IMR-90 (cell line): ENCODE measurements at regions not wholly inside any gene's neighbourhood (a gene's known extent, or its start where the extent isn't known, plus 50 kb on each side); places are given as distances from the start of the nearest gene placed in this dataset.

ENCODE experiments used
- ATAC-seq: fragments of 200-7000 bp; cut with Tn5 transposase; 2 replicates; pipeline ENCODE4 v1.9.1; 2020; ENCODE audit warnings: low read depth, mild to moderate bottlenecking, moderate library complexity
- BruUV-seq: library from RNA; stranded (reverse); fragments of 400-500 nt; replicated peaks from 2 replicates; lab custom pipeline; 2021; lab: Mats Ljungman, UMichigan
- CTCF ChIA-PET: fragments of 300-600 bp; formaldehyde crosslinking; extraction: SDS; loops from one replicate; lab custom pipeline; 2021; ENCODE audit warnings: antibody characterized with exemption; lab: Yijun Ruan, JAX
- POLR2A ChIA-PET: fragments of 300-600 bp; sonication (Branson Sonifier 250); formaldehyde crosslinking; loops from one replicate; lab custom pipeline; 2022; ENCODE audit warnings: antibody characterized with exemption; ENCODE audit not compliant: unreplicated experiment; lab: Charles Lee
- DNase-seq: peaks from one replicate; pipeline ENCODE4 v3.0.0; 2013
- H2AFZ ChIP-seq: replicated peaks from 2 replicates; pipeline ENCODE3; 2013; ENCODE audit warnings: low read length, mild to moderate bottlenecking; ENCODE audit not compliant: poor library complexity
- H2AK5ac ChIP-seq: 2 replicates; pipeline ENCODE4 v1.6.1; 2013; ENCODE audit warnings: low read depth, low read length, inconsistent platforms
- H2AK9ac ChIP-seq: replicated peaks from 2 replicates; pipeline ENCODE3; 2013; ENCODE audit warnings: mild to moderate bottlenecking, low read depth, low read length, moderate library complexity; ENCODE audit not compliant: poor library complexity
- H2BK120ac ChIP-seq: 2 replicates; pipeline ENCODE4 v1.6.1; 2013; ENCODE audit warnings: low read depth, low read length, inconsistent platforms
- H2BK15ac ChIP-seq: 3 replicates; pipeline ENCODE4 v1.6.1; 2013; ENCODE audit warnings: low read depth, low read length, inconsistent platforms
- H2BK20ac ChIP-seq: 2 replicates; pipeline ENCODE4 v1.6.1; 2013; ENCODE audit warnings: low read depth, mild to moderate bottlenecking, inconsistent platforms, low read length, moderate library complexity
- H2BK5ac ChIP-seq: 2 replicates; pipeline ENCODE4 v1.6.1; 2013; ENCODE audit warnings: mild to moderate bottlenecking, low read depth, low read length, inconsistent platforms; ENCODE audit not compliant: poor library complexity, severe bottlenecking
- H3K14ac ChIP-seq: replicated peaks from 2 replicates; pipeline ENCODE4 v1.6.1; 2013; ENCODE audit warnings: low read depth, low read length, inconsistent platforms
- H3K18ac ChIP-seq: 2 replicates; pipeline ENCODE4 v1.6.1; 2013; ENCODE audit warnings: low read depth, low read length, control low read depth
- H3K23ac ChIP-seq: 2 replicates; pipeline ENCODE4 v1.6.1; 2013; ENCODE audit warnings: low read depth, low read length, inconsistent platforms
- H3K27ac ChIP-seq: 2 replicates; pipeline ENCODE4 v1.5.1; 2013; ENCODE audit warnings: mild to moderate bottlenecking, control low read depth, low read length; ENCODE audit not compliant: insufficient read depth
- H3K27me3 ChIP-seq: 2 replicates; pipeline ENCODE4 v1.6.1; 2013; ENCODE audit warnings: low read length; ENCODE audit not compliant: control insufficient read depth, insufficient read depth
- H3K36me3 ChIP-seq: 2 replicates; pipeline ENCODE4 v1.6.1; 2013; ENCODE audit warnings: low read length, mixed read lengths; ENCODE audit not compliant: control insufficient read depth, insufficient read depth
- H3K4ac ChIP-seq: 2 replicates; pipeline ENCODE4 v1.6.1; 2013; ENCODE audit warnings: low read depth, low read length, inconsistent platforms
- H3K4me1 ChIP-seq: 2 replicates; pipeline ENCODE4 v1.6.1; 2013; ENCODE audit warnings: low read length, mixed read lengths; ENCODE audit not compliant: control insufficient read depth, insufficient read depth
- H3K4me2 ChIP-seq: 2 replicates; pipeline ENCODE4 v1.6.1; 2013; ENCODE audit warnings: low read depth, mild to moderate bottlenecking, control low read depth, low read length, moderate library complexity
- H3K4me3 ChIP-seq: 2 replicates; pipeline ENCODE4 v1.5.1; 2013; ENCODE audit warnings: low read depth, mild to moderate bottlenecking, control low read depth, low read length, moderate library complexity; ENCODE audit not compliant: insufficient read depth
- H3K56ac ChIP-seq: 2 replicates; pipeline ENCODE4 v1.6.1; 2013; ENCODE audit warnings: low read length, inconsistent platforms; ENCODE audit not compliant: insufficient read depth; ENCODE audit errors: extremely low read depth
- H3K79me1 ChIP-seq, 2 experiments: 2 replicates each; pipeline ENCODE4 v1.6.1; 2013; ENCODE audit warnings: low read length in 2 of 2, inconsistent platforms in 1 of 2, low read depth in 1 of 2
- H3K9ac ChIP-seq: 2 replicates; pipeline ENCODE4 v1.6.1; 2013; ENCODE audit warnings: low read depth, low read length, control low read depth
- H3K9me1 ChIP-seq: 2 replicates; pipeline ENCODE4 v1.6.1; 2013; ENCODE audit warnings: low read length, inconsistent platforms; ENCODE audit not compliant: insufficient read depth
- H3K9me3 ChIP-seq: 2 replicates; pipeline ENCODE4 v1.6.1; 2013; ENCODE audit warnings: low read length; ENCODE audit not compliant: control insufficient read depth, insufficient read depth
- H4K20me1 ChIP-seq: 2 replicates; pipeline ENCODE4 v1.6.1; 2013; ENCODE audit warnings: low read length, inconsistent platforms; ENCODE audit not compliant: insufficient read depth
- H4K5ac ChIP-seq: 2 replicates; pipeline ENCODE4 v1.6.1; 2013; ENCODE audit warnings: mild to moderate bottlenecking, low read depth, low read length, control low read depth
- H4K8ac ChIP-seq, 2 experiments: 2 replicates each; pipeline ENCODE4 v1.6.1; 2013; ENCODE audit warnings: low read depth in 2 of 2, low read length in 2 of 2, control low read depth in 1 of 2, inconsistent platforms in 1 of 2
- H4K91ac ChIP-seq: 2 replicates; pipeline ENCODE4 v1.6.1; 2013; ENCODE audit warnings: low read depth, low read length, inconsistent platforms; ENCODE audit not compliant: insufficient read depth
- CEBPB ChIP-seq: IDR thresholded peaks from 2 replicates; pipeline ENCODE4 v1.6.1; 2012; ENCODE audit warnings: low read depth, low read length, improper control_type of control experiment
- WGBS, 2 experiments: methylation state at CpG; one replicate each; pipeline versions ENCODE4 v1.1.5 to v1.1.7; 2013; ENCODE audit warnings: missing lambda C conversion rate in 2 of 2; ENCODE audit not compliant: insufficient read length in 1 of 2; ENCODE audit errors: extremely low coverage in 2 of 2; 5-methylcytosine and 5-hydroxymethylcytosine counted together
- dilution Hi-C: fragments of 300-500 bp; cut with HindIII; formaldehyde crosslinking; loops from one replicate; pipeline ENCODE4 v1.14.3; 2018; ENCODE audit warnings: low sequenced_read_pairs; ENCODE audit not compliant: unreplicated experiment
- in situ Hi-C: fragments of 300-500 bp; cut with MboI; formaldehyde crosslinking; loops from 3 replicates; pipeline ENCODE4 v1.14.3; 2019; ENCODE audit warnings: low sequenced_read_pairs, inconsistent platforms, mixed read lengths
- intact Hi-C: fragments of 100-400 bp; cut with micrococcal nuclease; formaldehyde crosslinking; loops from 2 replicates; pipeline ENCODE4 v1.10.0; 2022
- TF ChIP-seq, protein P1 (sequence below): fragments of 150-350 bp; IDR thresholded peaks from 2 replicates; pipeline ENCODE4 v1.6.1; 2017; ENCODE audit warnings: mild to moderate bottlenecking, antibody characterized with exemption, low read length, low read depth

DNA sequence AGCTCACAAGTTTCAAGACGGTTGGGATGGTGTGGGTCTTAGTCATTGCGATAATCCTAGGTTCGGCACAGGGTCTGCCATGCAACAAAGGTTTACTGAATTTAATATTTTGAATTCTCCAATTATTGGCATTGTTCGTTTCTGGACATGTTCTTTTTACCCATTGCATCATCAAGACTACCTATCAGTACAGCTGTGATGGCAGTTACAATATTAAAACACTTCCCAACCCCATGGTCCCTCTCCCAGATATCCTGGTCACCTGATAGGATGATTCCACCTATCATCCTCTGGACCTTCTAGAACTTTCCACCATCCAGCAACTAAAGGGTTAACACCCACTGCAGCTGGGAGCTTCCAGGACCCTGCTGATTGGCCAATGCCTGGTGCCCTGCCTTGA is 377.8 kb upstream of the PRKCQ start:
- Histone ChIP-seq H2BK15ac (no peak overlapping the region), H4K5ac (no peak overlapping the region), H3K4me1 (peaks cover 2% of the 10 kb centered on the region; the same call in 1 of the 2 replicates), H3K9me3 (no peaks in the 10 kb centered on the region), H3K18ac (no peak overlapping the region), H3K23ac (no peak overlapping the region), H2AK5ac (no peak overlapping the region), H2AFZ (no peak overlapping the region), H3K9me1 (no peaks in the 10 kb centered on the region), H4K20me1 (no peaks in the 10 kb centered on the region), H3K27me3 (no peaks in the 10 kb centered on the region; the same call in none of the 2 replicates), H3K4ac (no peak overlapping the region), H3K4me2 (no peak overlapping the region), H2AK9ac (no peak overlapping the region), H4K91ac (no peak overlapping the region), H4K8ac (no peak overlapping the region), H3K36me3 (no peaks in the 10 kb centered on the region), H3K56ac (no peak overlapping the region), H3K79me1 (no peaks in the 10 kb centered on the region), H3K4me3 (no peak overlapping the region), H2BK5ac (no peak overlapping the region), H2BK120ac (no peak overlapping the region), H3K9ac (no peak overlapping the region), H2BK20ac (no peak overlapping the region), H3K14ac (no peak overlapping the region), H3K27ac (no peak overlapping the region)
- ChIA-PET CTCF (no interaction called here), POLR2A (no interaction called here)
- dilution Hi-C loops (no loop called here), intact Hi-C loops (no loop called here), in situ Hi-C loops (no loop called here)
- DNase-seq (no peak), ATAC-seq (no peak)
- no TSS peak for BruUV-seq
- no CpG with 5 or more reads among the region's 4 CpGs for WGBS, 2 experiments
- TF ChIP-seq, protein P1, sequence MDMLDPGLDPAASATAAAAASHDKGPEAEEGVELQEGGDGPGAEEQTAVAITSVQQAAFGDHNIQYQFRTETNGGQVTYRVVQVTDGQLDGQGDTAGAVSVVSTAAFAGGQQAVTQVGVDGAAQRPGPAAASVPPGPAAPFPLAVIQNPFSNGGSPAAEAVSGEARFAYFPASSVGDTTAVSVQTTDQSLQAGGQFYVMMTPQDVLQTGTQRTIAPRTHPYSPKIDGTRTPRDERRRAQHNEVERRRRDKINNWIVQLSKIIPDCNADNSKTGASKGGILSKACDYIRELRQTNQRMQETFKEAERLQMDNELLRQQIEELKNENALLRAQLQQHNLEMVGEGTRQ = no peak
- TF ChIP-seq CEBPB = 0 out of 2 replicates have a peak, but pooled peaks have one; percentile 10
